Stimulated activated CD4-positive, alpha-beta T cell treated with anti-CD3 and anti-CD28 coated beads, Interleukin-1b, Interleukin-23, amount 100 ng/mL, for 48 hours (primary cell): ENCODE measurements at regions not wholly inside any gene's neighbourhood (a gene's known extent, or its start where the extent isn't known, plus 50 kb on each side); places are given as distances from the start of the nearest gene placed in this dataset.
"Not testable (repeated sequence)": the region's sequence is repeated elsewhere in the genome, so short reads cannot be mapped to it uniquely, and the experiment has no call there.

ENCODE experiments used
- DNase-seq: peaks from one replicate; pipeline ENCODE4 v3.0.0-alpha.2; 2020

DNA sequence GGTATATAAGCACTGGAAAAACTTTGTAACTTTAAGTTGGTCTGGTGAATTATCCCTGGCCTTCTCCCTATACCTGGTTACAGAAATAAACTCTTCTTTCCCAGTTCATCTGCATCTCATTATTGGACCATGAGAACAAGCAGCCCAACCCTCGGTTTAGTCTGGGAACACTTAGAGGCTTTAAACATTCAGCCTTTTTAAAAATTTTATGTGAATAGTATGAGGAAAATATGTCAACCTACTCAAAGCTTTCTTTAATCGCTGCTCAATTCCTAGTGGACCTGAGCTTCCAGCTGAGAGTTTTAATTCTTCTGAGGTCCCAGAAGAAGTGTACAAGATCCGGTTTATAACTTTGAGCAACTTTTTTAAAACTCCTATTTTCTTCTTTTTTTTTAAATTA lies 358.6 kb upstream of the NOCT start:
- DNase-seq = no peak

DNA sequence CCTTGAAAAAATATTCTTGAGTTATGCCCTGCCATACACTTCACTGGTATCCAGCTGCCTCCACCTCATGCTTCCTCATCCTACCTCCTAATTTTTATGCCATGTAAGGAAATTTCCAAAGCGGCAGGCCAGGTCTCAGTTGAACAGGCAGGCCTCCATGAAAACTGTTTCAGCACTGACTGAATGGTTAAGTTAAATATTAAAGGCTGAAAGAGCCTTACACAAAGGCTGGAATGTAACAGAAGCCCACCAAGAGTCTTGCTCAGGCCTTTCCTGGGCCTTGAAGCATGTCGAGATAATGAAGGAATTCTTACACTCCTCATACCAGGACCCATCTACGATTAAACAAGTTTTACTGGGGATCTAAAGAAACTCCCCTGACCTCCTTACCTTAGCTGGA lies 359.6 kb upstream of the NOCT start:
- no peak for DNase-seq

DNA sequence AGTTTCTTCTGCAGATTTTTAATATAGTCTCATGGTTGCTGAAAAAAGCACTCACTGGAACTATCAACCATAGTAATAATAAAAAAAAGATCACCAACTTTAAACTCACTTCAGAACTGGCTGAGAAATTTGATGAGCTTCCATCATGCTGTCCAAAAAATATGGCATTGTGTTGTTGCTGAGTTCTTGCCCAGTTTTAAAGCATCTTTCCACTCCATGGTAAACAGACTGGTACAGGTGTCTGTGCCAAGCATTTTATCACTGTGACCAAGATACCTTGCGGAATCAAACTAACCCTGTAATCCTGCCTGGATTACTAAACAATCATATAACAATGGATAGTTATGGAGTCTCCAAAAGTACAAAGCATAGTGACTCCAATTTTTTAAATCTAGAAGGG lies 360.3 kb upstream of the NOCT start:
- DNase-seq = no peak

DNA sequence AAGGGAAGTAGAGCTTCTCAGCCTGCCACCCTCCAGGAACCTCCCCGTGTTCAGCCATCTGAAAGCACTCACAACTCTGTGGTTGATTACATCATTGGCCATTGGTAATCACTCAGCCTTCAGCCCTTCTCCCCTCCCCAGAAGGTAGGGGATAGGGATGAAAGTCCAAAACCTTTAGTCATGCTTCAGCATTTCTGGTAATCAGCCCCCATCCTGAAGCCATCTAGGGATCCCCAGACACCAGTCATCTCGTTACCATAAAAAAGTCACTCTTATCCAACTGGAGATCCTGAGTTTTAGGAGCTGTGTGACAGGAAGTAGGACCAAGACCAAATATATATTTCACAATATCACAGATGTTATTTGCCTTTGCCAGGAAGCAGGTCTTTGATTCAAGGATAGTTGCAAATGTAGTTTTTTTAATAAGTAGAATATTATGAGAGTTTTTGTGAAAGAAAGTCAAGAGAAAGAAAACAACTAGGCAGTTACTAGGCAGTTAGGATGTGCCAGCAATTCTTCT lies 364.6 kb upstream of the NOCT start:
- no peak for DNase-seq

DNA sequence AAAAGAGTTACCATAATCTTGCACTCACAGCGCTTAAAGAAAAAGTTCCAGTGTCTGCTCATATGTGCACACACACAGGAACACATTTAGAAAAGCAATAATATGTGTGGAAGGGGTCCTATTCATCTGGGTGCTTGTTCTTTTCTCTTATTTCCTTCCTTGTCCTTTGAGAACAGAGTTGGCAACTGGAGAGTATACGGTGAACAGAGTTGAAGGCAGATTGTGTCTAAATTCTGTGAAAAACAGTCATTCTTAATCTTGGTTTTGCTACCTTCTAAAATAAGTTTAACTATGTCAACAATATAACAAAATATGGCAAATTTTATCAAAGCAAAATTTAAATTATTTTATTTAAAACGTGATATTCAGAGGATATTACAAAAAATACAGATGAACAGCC lies 365.1 kb upstream of the NOCT start:
- DNase-seq = no peak

DNA sequence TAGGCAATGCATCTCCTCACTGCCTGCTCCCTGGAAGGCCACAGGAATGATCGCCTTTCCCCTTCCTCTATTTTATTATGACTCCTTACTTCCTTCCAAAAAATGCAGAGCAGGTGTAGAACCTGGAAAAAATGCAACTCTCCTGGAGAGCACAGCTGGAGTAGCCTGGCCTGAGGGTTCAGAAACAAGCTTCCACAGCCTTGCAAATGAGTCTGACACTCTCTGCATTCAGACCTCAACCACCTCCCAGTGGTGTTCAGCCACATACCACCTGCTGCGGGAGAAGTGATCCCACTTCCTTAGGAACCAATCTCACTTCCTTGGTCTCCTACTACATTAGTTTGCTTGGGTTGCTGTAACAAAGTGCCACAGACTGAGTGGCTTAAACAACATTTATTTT lies 368.1 kb upstream of the NOCT start:
- DNase-seq = no peak

DNA sequence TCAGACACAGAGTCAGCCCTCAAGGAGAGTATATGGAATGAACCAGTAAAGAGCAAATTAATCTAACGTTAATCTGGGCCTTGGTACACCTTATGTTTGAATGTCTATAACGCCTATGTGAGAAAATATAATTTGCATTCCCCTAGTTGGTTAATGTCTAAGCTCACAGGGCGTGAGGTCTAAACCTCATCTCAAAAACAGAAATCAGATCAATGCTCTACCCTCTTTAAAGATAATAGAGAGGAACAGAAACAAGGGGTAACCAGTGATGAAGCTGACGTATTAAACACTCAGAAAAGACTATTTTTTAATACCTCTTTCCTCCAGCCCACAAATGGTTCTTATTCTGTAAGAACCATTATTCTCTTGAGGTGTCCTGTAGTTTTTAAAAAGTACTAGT lies 369.2 kb upstream of the NOCT start:
- no peak for DNase-seq

DNA sequence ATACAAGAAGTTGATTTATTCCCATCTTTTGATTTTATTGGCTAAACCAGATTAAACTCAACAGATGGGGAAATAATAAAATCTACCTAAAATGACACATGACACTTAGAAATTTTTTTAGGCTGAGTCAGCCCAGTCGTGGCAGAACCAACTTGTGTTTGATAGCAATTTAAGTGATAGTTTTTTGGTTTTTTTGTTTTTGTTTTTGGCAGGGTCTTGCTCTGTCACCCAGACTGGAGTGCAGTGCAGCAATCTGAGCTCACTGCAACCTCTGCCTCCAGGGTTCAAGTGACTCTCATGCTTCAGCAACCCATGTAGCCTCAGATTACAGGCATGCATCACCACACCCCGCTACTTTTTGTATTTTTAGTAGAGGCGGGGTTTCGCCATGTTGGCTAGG lies 370.3 kb upstream of the NOCT start:
- no peak for DNase-seq

DNA sequence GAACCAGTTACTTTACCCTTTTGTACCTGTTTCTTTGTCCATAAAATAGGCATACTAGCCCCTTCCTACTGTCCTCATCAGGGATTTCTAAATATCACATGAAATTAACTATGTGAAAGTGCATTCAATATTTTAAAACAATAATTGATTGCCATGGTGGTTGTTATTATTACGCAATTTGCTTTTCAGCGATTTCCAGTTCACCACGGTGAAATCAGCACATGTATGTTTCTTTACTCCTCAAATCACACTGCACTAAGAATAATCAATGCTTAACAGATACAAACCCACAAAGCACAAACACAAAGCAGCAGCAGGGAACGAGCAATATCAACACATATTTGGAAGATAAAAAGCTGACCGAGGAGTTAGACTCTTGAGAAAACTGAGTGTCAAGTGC lies 371.3 kb upstream of the NOCT start:
- no peak for DNase-seq

DNA sequence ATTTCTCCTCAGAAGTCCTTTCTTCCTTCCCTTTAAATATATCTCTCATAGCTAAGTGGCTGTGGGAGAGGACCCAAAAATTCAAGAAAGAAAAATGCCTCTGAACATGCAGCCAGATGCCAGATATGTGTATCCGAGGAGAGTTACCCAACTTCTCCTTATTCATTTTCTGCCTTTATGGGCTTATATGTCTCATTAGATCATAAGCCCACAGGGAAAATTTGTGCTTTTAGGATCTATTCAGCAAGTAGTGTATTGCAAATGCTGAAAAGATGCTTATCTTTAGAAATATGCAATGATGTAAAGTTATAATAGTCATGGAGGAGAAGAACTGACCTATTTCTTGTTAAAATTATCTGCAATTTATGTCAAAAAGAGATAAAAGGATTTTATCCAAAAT lies 371.8 kb upstream of the NOCT start:
- DNase-seq = no peak

DNA sequence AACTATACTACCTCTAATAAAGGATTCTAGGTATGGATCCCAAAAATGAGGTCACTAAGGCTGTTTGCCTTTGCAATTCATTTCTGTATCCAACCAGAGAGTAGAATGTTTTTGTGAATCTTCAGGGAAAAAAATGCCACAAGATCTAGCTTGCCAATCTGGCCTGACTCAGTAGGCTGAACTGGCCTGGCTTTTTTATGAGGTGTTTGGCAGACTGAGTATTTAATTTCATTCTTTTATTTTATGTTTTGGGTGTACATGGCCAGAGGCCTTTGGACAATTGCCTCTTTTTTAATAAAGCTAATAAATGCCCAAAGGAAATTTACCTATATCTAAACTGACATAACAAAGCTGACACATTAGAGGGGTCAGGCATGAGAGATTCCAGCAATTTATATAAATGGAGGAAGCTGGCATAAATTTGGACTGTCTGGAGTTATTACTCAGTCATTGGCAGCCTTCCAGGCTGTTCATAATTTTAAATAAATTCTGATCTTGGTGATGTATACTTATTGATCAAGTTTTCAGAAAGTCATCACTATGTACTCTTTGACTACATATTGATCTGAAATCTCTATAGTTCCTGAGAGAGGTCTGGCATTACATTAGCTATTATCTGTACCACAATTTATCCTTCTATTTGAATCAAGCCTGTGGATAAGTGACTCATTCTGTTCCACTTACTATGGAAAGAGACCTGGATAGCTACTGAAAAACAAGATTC lies 376.4 kb upstream of the NOCT start:
- no peak for DNase-seq

DNA sequence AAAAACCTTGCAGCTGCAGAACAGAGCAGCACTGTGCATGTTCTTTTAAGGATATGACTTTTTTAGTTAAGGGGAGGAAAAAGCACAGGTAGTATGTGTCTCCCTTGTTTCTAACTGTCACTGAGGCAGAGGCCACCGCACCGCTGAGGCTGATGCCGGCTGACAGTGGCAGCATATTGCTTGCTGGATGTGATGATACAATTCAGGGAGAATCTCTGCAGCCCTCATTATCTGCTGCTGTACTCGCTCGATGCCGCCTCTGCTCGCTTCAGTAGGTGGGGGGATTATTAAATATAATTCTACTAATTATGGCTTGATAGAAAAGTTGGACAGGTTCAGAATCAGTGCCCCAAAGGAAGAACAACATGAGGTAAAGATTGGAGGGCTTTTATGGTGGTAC lies 378.8 kb upstream of the NOCT start:
- DNase-seq = no peak

DNA sequence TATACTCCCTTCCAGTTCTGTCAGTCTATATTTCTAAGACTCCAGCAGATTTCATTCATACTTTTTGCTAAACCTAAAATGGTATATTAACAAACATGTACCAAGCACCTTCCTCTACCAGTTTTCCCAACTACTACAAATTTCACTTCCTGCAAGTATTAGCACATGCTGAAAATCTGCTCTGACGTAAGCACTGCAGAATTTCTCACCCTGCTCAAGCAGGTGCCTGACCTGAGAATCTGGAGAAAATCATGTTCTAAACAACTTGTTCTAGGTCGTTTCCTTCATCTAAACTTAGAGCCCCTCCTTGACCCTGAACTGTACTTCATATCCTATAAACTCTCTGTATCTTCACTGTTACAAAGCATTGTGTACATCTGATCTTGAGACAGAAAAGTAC lies 380.7 kb upstream of the NOCT start:
- no peak for DNase-seq

DNA sequence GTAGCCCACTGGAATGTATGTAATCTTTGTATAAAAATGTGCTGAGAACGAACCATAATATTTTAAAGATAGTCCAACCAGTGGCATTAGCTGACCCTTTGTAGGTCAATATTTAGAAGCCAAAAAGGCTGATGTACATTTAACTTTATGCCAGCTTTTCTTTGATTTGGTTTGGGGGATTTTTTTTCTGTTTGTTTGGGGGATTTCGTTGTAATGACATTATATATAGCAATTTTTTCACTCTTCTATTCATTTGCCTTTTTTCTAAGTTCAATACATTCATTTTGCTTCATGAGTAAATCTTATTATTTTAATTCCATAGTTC lies 382.0 kb upstream of the NOCT start:
- DNase-seq = no peak

DNA sequence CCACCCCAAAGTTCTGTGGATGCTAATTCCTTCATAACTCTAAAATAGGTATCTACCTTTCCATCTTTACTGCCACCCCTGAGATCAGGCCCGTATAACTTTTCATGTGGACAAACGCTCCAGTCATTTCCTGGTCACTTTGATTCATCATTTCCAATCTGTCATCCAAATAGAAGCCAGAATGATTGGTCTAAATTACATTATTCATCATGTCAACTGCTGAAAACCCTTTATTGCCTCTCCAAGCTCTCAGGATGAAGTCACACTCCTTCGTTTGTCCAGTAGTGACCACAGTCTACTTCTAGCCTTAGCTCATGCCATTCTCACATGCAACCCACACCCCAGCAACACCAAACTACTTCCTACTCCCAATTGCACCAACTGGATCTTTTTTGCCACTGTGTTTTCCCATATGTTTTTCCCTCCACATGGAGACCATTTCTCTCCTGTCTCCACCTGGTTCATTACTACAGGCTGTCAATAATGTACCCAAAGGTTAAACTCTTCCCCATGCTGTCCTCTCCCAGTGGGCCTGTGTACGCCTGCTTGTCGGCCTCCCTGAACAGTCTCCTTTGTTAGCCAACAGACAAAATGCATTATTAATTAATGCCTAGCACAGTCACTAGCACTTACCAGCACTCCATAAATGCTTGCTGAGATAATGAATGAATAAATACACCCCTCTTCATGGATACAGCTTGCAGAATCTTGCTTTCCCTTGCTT lies 382.6 kb upstream of the NOCT start:
- DNase-seq = no peak

DNA sequence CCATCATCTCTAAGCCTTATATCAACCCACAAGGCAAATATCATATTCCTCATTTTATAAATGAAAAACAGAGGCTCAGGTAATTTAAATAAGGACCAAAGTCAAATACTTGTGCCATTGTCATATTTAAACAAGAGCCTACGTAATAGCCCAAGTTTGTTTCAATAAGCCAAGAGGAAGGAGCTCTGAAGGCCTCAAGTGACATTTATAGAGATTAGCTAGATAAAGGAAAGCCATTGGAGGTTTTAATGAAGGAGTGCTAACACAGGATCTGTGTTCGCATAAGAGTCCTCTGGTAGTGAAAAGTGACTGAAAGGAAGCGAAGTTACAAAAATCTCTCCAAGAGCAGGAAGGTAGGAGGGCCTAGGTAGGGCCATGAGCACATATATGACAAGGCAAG lies 384.9 kb upstream of the NOCT start:
- no peak for DNase-seq

DNA sequence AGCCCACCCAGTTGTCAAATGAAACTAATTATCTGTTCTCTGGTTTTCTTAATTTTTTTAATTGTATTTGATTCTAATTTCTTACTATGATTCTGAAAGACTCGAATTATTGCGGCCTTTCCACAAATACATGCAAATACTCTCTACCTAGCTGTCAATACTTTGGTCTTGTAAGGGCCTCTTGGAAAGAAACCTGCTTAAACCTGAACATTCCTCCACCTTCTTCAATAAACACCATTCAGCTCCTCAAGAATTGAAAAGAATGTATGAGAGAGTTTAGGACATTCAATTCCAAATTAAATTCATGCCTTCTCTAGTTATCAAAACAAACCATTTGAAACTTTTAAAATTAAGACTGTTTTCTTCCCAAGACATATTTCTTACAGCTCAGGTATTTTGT lies 385.9 kb upstream of the NOCT start:
- DNase-seq = no peak

DNA sequence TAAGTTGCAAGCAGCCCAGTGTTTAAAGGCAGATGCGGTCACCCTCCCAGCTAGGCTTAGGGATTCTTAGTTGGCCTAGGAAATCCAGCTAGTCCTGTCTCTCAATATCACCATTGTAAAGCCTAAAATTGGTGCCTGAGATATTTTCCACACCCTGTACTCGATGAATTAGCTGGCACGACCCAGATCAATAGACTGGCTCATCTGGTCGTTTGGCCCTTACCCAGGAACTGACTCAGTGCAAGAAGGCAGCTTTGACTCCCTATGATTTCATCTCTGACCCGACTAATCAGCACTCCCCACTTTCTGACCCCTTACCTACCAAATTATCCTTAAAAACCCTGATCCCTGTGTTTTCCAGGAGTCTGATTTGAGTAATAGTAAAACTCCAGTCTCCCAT lies 384.9 kb upstream of the SLC7A11 start:
- no peak for DNase-seq

DNA sequence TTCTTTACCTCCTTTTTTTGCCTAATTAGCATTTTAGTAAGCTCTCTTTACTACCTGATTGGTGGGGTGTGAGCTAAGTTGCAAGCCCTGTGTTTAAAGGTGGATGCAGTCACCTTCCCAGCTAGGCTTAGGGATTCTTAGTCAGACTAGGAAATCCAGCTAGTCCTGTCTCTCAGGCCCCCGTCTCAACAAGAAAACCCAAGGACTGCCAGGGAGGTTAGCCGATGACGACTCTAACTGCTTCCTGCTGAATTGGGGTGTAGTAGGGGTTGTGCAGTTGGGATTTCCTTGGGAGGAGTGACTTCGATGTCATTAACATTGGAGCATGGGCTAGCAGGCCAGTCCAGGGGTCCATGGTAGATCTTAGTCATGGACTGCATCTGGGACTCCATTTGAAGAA lies 380.2 kb upstream of the SLC7A11 start:
- DNase-seq = not testable (repeated sequence)

DNA sequence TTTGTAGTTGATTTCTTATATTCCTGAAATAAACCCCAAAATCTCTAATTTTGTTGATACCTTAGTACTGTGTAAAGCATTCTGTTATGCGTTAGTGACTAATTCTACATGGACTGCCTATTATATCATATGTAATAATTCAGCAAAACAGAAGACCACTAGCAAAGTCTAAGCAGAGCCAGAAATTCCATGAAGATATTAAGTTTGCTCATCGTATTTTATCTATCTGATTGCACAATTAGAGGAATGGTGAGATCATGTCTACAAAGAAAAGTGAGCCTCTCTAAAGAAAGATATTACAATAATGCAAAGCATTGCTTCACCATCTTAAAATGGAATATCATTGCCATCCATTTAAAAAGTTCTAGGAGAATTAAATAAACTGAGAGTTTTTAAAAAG lies 374.6 kb upstream of the SLC7A11 start:
- DNase-seq = no peak

DNA sequence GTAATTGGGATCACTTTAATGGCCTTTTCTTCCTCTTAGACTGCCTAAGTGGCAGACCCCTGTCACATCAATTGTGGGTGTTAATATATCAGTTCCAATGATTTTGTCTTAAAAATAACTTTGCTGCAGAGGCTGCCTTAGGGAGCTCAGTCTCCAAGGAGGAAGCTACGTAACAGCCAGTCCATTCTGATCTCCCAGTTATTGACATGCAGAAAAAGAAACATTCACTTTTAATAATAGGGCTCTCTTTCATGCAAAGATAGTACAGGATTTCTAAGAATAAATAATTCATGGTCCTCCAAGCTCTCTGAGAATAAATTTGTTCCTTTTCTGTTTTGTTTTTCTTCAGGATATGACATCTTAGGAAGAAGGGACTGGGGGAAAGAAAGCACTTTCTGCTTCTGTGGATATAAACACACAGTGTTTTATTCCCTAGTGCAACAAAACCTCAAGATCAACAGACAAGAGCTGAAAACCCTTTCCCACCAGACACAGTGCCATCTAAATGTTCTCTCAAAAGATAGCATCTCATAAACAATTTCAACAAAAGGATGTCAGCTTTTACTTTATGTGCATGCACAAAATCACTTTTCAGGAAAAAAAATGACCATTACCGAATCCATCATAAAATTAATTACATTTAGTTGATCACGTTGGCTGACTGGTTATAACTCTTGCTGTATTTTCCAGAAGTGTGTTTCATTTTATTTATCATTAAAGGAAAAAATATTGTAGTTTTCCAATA lies 372.4 kb upstream of the SLC7A11 start:
- no peak for DNase-seq

DNA sequence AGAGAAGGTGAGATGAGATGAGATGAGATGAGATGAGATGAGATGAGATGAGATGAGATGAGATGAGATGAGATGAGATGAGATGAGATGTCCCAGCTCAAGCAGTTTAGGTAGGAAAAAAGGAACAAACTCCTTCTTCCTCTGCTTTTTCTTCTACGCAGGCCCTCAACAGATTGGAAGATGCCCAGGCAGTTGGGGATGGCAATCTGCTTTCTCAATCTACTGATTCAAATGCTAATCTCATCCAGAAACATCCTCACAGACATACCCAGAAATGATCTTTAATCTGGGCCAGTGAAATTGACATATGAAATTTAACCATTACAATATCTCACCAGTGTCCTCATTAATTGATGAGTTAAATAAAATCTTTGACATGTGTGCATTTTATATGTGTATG lies 370.3 kb upstream of the SLC7A11 start:
- DNase-seq = no peak

DNA sequence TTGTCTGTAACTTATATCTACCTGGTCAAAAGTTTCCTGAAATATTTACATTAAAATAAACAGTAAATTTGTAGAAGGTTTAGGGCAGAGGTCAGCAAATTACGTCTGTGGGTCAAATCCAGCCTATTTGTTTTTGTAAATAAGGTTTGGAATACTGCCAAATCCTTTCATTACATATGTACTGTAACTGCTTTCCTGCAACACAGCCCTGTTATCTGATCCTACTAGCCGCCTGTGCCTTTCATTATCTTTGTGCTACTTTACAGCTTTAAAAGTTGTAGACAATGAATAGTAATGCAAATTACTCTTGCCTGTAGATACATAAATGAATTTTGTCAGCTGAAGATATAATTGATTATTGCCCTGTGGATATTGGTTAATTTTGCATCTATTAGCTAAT lies 369.6 kb upstream of the SLC7A11 start:
- DNase-seq = no peak

DNA sequence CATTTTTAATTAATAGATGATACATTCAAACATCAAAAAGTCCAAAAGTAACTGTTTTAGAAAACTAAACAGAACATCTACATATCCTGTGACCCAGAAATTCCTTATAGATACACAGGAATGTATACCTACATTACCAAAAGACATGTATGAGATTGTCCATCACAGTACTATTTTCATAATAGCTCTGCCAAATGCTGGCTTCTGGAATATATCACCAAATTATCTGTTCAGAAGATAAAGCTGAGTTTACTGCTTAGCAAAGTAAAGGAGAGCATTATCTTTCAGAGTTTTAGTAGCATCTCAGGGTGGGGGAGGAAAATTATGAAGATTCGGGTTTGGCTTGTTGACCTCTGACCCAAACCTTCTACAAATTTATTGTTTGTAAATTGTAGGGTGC lies 368.9 kb upstream of the SLC7A11 start:
- no peak for DNase-seq
